BE2C (cell line): ENCODE measurements at regions not wholly inside any gene's neighbourhood (a gene's known extent, or its start where the extent isn't known, plus 50 kb on each side); places are given as distances from the start of the nearest gene placed in this dataset.

Source experiments
- DNase-seq: peaks from one replicate; pipeline ENCODE4 v3.0.0-alpha.2; 2020
- H3K27me3 ChIP-seq: fragments of 250-450 bp; sonication (Bioruptor Pico); 2 replicates; pipeline ENCODE4 v1.5.1; 2020; ENCODE audit warnings: mild to moderate bottlenecking
- H3K36me3 ChIP-seq: fragments of 250-450 bp; sonication (Bioruptor Pico); 2 replicates; pipeline ENCODE4 v1.5.1; 2020; ENCODE audit warnings: mild to moderate bottlenecking
- H3K4me1 ChIP-seq: fragments of 250-450 bp; sonication (Bioruptor Pico); 2 replicates; pipeline ENCODE4 v1.5.1; 2020
- H3K4me3 ChIP-seq: 2 replicates; pipeline ENCODE4 v1.5.1; 2011; ENCODE audit warnings: low read depth, low read length
- H3K9me3 ChIP-seq: fragments of 250-450 bp; sonication (Bioruptor Pico); 2 replicates; pipeline ENCODE4 v1.5.1; 2020
- TF ChIP-seq, protein P1 (sequence below): IDR thresholded peaks from 2 replicates; pipeline ENCODE4 v1.5.1; 2012; ENCODE audit warnings: mild to moderate bottlenecking, low read depth, low read length

GRCh38 chr2:146579147-146579930 is 1265.5 kb upstream of the ACVR2A start:
- no peak overlapping the region for H3K4me3 ChIP-seq
- no peaks in the 10 kb centered on the region for H3K27me3 ChIP-seq
- no peak for DNase-seq
- TF ChIP-seq, protein P1, sequence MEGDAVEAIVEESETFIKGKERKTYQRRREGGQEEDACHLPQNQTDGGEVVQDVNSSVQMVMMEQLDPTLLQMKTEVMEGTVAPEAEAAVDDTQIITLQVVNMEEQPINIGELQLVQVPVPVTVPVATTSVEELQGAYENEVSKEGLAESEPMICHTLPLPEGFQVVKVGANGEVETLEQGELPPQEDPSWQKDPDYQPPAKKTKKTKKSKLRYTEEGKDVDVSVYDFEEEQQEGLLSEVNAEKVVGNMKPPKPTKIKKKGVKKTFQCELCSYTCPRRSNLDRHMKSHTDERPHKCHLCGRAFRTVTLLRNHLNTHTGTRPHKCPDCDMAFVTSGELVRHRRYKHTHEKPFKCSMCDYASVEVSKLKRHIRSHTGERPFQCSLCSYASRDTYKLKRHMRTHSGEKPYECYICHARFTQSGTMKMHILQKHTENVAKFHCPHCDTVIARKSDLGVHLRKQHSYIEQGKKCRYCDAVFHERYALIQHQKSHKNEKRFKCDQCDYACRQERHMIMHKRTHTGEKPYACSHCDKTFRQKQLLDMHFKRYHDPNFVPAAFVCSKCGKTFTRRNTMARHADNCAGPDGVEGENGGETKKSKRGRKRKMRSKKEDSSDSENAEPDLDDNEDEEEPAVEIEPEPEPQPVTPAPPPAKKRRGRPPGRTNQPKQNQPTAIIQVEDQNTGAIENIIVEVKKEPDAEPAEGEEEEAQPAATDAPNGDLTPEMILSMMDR, result no peak
- H3K4me1 ChIP-seq, result no peaks in the 10 kb centered on the region
- no peaks in the 10 kb centered on the region for H3K36me3 ChIP-seq
- no peaks in the 10 kb centered on the region for H3K9me3 ChIP-seq

DNA sequence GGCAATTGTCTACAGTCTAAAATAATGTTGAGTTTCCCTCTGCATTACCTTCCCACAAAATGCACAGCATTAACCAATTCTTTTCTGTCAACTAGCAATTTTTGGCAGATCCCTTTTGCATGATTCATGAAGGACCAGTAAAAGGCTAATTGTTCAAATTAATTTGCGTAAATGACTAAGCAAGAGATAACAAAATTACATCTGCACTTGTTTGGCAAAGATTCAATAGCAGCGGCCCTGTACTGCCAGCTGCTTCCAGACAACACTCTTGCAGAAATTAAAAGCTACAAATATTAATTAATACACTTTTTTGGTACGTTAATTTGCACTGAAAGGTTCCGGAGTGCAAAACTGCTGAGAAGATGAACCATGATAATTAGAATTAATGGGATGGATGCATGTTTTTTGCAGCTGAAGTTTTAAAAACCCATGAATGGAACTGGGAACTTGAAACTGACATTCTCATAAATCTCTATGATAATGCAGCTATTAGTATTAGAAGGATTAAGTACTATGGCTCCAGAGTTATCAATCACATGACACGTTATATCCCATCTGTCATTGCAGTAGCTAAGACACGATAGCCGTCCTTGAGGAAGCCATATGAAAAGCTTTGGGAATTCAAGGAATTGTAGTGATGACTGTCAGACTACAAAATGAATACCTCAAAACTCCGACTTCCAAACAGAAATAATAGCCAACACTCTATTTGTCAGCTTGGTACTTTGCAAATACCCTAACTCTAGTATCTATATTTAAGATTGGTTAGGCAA is 1268.3 kb upstream of the ACVR2A start:
- no peaks in the 10 kb centered on the region for H3K36me3 ChIP-seq
- no peaks in the 10 kb centered on the region for H3K4me1 ChIP-seq
- no peaks in the 10 kb centered on the region for H3K27me3 ChIP-seq
- no peak overlapping the region for H3K4me3 ChIP-seq
- TF ChIP-seq, protein P1, result no peak
- DNase-seq, result peak; percentile 4
- no peaks in the 10 kb centered on the region for H3K9me3 ChIP-seq

GRCh38 chr2:146572598-146572997 is 1272.2 kb upstream of the ACVR2A start:
- no peak overlapping the region for H3K4me3 ChIP-seq
- no peak for DNase-seq
- no peaks in the 10 kb centered on the region for H3K9me3 ChIP-seq
- no peaks in the 10 kb centered on the region for H3K4me1 ChIP-seq
- TF ChIP-seq, protein P1, result no peak
- H3K27me3 ChIP-seq, result no peaks in the 10 kb centered on the region
- no peaks in the 10 kb centered on the region for H3K36me3 ChIP-seq

- H3K4me1 ChIP-seq, result no peaks in the 10 kb centered on the region
- DNase-seq, result no peak
- no peaks in the 10 kb centered on the region for H3K9me3 ChIP-seq
- H3K27me3 ChIP-seq, result no peaks in the 10 kb centered on the region
- no peak overlapping the region for H3K4me3 ChIP-seq
- no peaks in the 10 kb centered on the region for H3K36me3 ChIP-seq
- TF ChIP-seq, protein P1, result no peak
These were observed 1282.8 kb upstream of the ACVR2A start for GRCh38 chr2:146561996-146562395.

DNA sequence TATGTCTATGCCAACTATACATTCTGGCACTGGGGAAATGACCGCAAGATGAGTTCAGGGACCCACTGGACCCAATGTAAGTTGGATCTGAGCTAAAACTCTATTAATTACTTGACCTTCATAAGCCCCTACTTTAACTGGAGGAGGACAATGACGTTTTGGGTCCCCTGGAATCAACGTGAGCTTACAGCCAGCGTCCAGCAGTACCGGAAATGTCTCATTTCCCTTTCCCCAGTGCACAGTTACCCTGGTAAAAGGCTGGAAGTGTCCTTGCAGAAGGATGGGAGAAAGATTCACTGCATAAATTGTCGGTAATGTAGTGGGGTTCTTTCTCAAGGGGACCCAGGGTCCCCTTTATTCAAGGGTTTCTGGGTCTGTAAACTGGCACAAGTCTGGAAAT is 1297.6 kb upstream of the ACVR2A start:
- Histone ChIP-seq H3K27me3 (no peaks in the 10 kb centered on the region), H3K9me3 (no peaks in the 10 kb centered on the region), H3K4me3 (no peak overlapping the region), H3K4me1 (no peaks in the 10 kb centered on the region), H3K36me3 (no peaks in the 10 kb centered on the region)
- TF ChIP-seq, protein P1, result no peak
- DNase-seq, result no peak

GRCh38 chr2:146544701-146545100 is 1300.1 kb upstream of the ACVR2A start:
- Histone ChIP-seq H3K36me3 (no peaks in the 10 kb centered on the region), H3K4me1 (no peaks in the 10 kb centered on the region), H3K9me3 (no peaks in the 10 kb centered on the region), H3K27me3 (no peaks in the 10 kb centered on the region), H3K4me3 (no peak overlapping the region)
- DNase-seq, result no peak
- TF ChIP-seq, protein P1, result no peak
